ENCODE measurements at regions not wholly inside any gene's neighbourhood (a gene's known extent, or its start where the extent isn't known, plus 50 kb on each side); places are given as distances from the start of the nearest gene placed in this dataset.

- CTCF ChIA-PET, result no interaction called here
- POLR2A ChIA-PET, result no interaction called here
- DNase-seq, result no peak
- H3K27me3 Mint-ChIP-seq, result no peaks in the 10 kb centered on the region
- no peaks in the 10 kb centered on the region for H3K9me3 Mint-ChIP-seq
- Histone ChIP-seq H3K27me3 (ENCODE audit: control insufficient read depth in 1 of 2, insufficient read depth in 2 of 2, low read length in 2 of 2) (no peaks in the 10 kb centered on the region), H3K4me1 (ENCODE audit: insufficient read depth, low read length) (no peaks in the 10 kb centered on the region), H3K4me3 (ENCODE audit: low read length) (no peak overlapping the region), H3K9me3 (ENCODE audit: control insufficient read depth in 1 of 2, insufficient read depth in 1 of 2, low read length in 2 of 2) (peaks cover 0 to 13% of the 10 kb centered on the region in 2 experiments), H3K27ac (ENCODE audit: low read depth in 1 of 2, low read length in 2 of 2) (no peak overlapping the region), H3K36me3 (ENCODE audit: insufficient read depth, low read length) (no peaks in the 10 kb centered on the region)
- no peak for ATAC-seq (ENCODE audit: poor library complexity)
- no peak overlapping the region for H3K4me3 Mint-ChIP-seq
- no peaks in the 10 kb centered on the region for H3K4me1 Mint-ChIP-seq (ENCODE audit: low read depth)
- H3K27ac Mint-ChIP-seq, result no peak overlapping the region
- intact Hi-C loops (cut with DNase I, micrococcal nuclease), result no loop called here
- no peaks in the 10 kb centered on the region for H3K36me3 Mint-ChIP-seq (ENCODE audit: low read depth)
- TF ChIP-seq CTCF (IDR thresholded peaks at IDR 0.05), result no peak
Measured at GRCh38 chr5:124961521-124961920, 215.1 kb upstream of the ZNF608 start.

- no peak overlapping the region for H3K4me3 Mint-ChIP-seq
- Histone ChIP-seq H3K9me3 (ENCODE audit: control insufficient read depth in 1 of 2, insufficient read depth in 1 of 2, low read length in 2 of 2) (peaks cover 0 to 13% of the 10 kb centered on the region in 2 experiments), H3K4me3 (ENCODE audit: low read length) (no peak overlapping the region), H3K4me1 (ENCODE audit: insufficient read depth, low read length) (no peaks in the 10 kb centered on the region), H3K36me3 (ENCODE audit: insufficient read depth, low read length) (no peaks in the 10 kb centered on the region), H3K27me3 (ENCODE audit: control insufficient read depth in 1 of 2, insufficient read depth in 2 of 2, low read length in 2 of 2) (no peaks in the 10 kb centered on the region), H3K27ac (ENCODE audit: low read depth in 1 of 2, low read length in 2 of 2) (no peak overlapping the region)
- H3K27ac Mint-ChIP-seq, result no peak overlapping the region
- intact Hi-C loops (cut with DNase I, micrococcal nuclease), result no loop called here
- CTCF ChIA-PET, result no interaction called here
- no peaks in the 10 kb centered on the region for H3K9me3 Mint-ChIP-seq
- H3K36me3 Mint-ChIP-seq (ENCODE audit: low read depth), result no peaks in the 10 kb centered on the region
- ATAC-seq (ENCODE audit: poor library complexity), result no peak
- no peaks in the 10 kb centered on the region for H3K4me1 Mint-ChIP-seq (ENCODE audit: low read depth)
- POLR2A ChIA-PET, result no interaction called here
- DNase-seq, result no peak
- H3K27me3 Mint-ChIP-seq, result no peaks in the 10 kb centered on the region
- no peak for TF ChIP-seq CTCF (IDR thresholded peaks at IDR 0.05)
Measured at GRCh38 chr5:124962111-124962510, 215.7 kb upstream of the ZNF608 start.

GRCh38 chr5:124962735-124963134 lies 216.3 kb upstream of the ZNF608 start:
- H3K27ac ChIP-seq (ENCODE audit: low read depth in 1 of 2, low read length in 2 of 2), result no peak overlapping the region
- Mint-ChIP-seq H3K36me3 (ENCODE audit: low read depth) (no peaks in the 10 kb centered on the region), H3K27me3 (no peaks in the 10 kb centered on the region), H3K4me3 (no peak overlapping the region), H3K4me1 (ENCODE audit: low read depth) (no peaks in the 10 kb centered on the region), H3K27ac (no peak overlapping the region), H3K9me3 (no peaks in the 10 kb centered on the region)
- intact Hi-C loops (cut with DNase I, micrococcal nuclease), result no loop called here
- no peak overlapping the region for H3K4me3 ChIP-seq (ENCODE audit: low read length)
- DNase-seq (no peak), ATAC-seq (ENCODE audit: poor library complexity) (no peak)
- ChIA-PET CTCF (no interaction called here), POLR2A (no interaction called here)
- no peak for TF ChIP-seq CTCF (IDR thresholded peaks at IDR 0.05)
- peaks cover 0 to 13% of the 10 kb centered on the region in 2 experiments for H3K9me3 ChIP-seq (ENCODE audit: control insufficient read depth in 1 of 2, insufficient read depth in 1 of 2, low read length in 2 of 2)
- H3K27me3 ChIP-seq (ENCODE audit: control insufficient read depth in 1 of 2, insufficient read depth in 2 of 2, low read length in 2 of 2), result no peaks in the 10 kb centered on the region
- H3K4me1 ChIP-seq (ENCODE audit: insufficient read depth, low read length), result no peaks in the 10 kb centered on the region
- H3K36me3 ChIP-seq (ENCODE audit: insufficient read depth, low read length), result no peaks in the 10 kb centered on the region

Data from CD4-positive, alpha-beta T cell (primary cell).